GM21723 (cell line): ENCODE measurements at regions not wholly inside any gene's neighbourhood (a gene's known extent, or its start where the extent isn't known, plus 50 kb on each side); places are given as distances from the start of the nearest gene placed in this dataset.

Experiments used
- ATAC-seq: cut with Tn5 transposase; IDR thresholded peaks from one replicate; pipeline ENCODE4 v1.9.1; 2021; ENCODE audit warnings: mild to moderate bottlenecking, moderate library complexity; ENCODE audit not compliant: unreplicated experiment

GRCh38 chr7:133190172-133190528, 62.7 kb upstream of the EXOC4 start:
- no peak for ATAC-seq

- no peak for ATAC-seq
These were observed 62.2 kb upstream of the EXOC4 start for GRCh38 chr7:133190650-133191049.

- ATAC-seq = no peak
These were observed 61.1 kb upstream of the EXOC4 start for GRCh38 chr7:133191787-133192186.

- ATAC-seq = no peak
These were observed 57.0 kb upstream of the EXOC4 start for GRCh38 chr7:133195868-133196267.

GRCh38 chr7:133196856-133197612, 55.8 kb upstream of the EXOC4 start:
- no peak for ATAC-seq

GRCh38 chr7:133197972-133198544, 54.8 kb upstream of the EXOC4 start:
- no peak for ATAC-seq

- ATAC-seq = no peak
These were observed 53.0 kb upstream of the EXOC4 start for GRCh38 chr7:133199831-133200230.

- no peak for ATAC-seq
These were observed 51.4 kb upstream of the EXOC4 start for GRCh38 chr7:133201470-133201869.

GRCh38 chr7:133202942-133203341, 49.9 kb upstream of the EXOC4 start:
- ATAC-seq = no peak
